Mesenchymal stem cell (in vitro differentiated cells and primary cell): ENCODE measurements at regions not wholly inside any gene's neighbourhood (a gene's known extent, or its start where the extent isn't known, plus 50 kb on each side); places are given as distances from the start of the nearest gene placed in this dataset.

Experiments
- DNase-seq: peaks from one replicate; pipeline ENCODE4 v3.0.0-alpha.2; 2013
- H2AFZ ChIP-seq: one replicate; pipeline ENCODE4 v1.6.1; 2013; ENCODE audit warnings: low read depth, mild to moderate bottlenecking, control low read depth, inconsistent platforms, low read length, moderate library complexity
- H2AK5ac ChIP-seq: 2 replicates; pipeline ENCODE4 v1.6.1; 2013; ENCODE audit warnings: low read length, moderate library complexity, mild to moderate bottlenecking, inconsistent platforms; ENCODE audit not compliant: severe bottlenecking
- H2BK120ac ChIP-seq: one replicate; pipeline ENCODE4 v1.6.1; 2013; ENCODE audit warnings: low read depth, mild to moderate bottlenecking, inconsistent platforms, low read length, moderate library complexity
- H2BK12ac ChIP-seq, 2 experiments: one replicate each; pipeline ENCODE4 v1.6.1; 2013; ENCODE audit warnings: inconsistent platforms in 2 of 2, low read length in 2 of 2, mild to moderate bottlenecking in 2 of 2, moderate library complexity in 2 of 2, control low read depth in 1 of 2
- H2BK15ac ChIP-seq: one replicate; pipeline ENCODE4 v1.6.1; 2013; ENCODE audit warnings: mild to moderate bottlenecking, low read depth, inconsistent platforms; ENCODE audit not compliant: poor library complexity, severe bottlenecking
- H2BK5ac ChIP-seq: 2 replicates; pipeline ENCODE4 v1.6.1; 2013; ENCODE audit warnings: low read depth, mild to moderate bottlenecking, low read length, control low read depth, inconsistent platforms; ENCODE audit not compliant: poor library complexity, severe bottlenecking
- H3K14ac ChIP-seq, 2 experiments: one replicate each; pipeline ENCODE4 v1.6.1; 2013; ENCODE audit warnings: inconsistent platforms in 2 of 2, low read length in 2 of 2, control low read depth in 1 of 2, mild to moderate bottlenecking in 1 of 2, moderate library complexity in 1 of 2
- H3K18ac ChIP-seq, 2 experiments: one replicate each; pipeline ENCODE4 v1.6.1; 2013; ENCODE audit warnings: inconsistent platforms in 2 of 2, low read length in 2 of 2, control low read depth in 1 of 2, low read depth in 1 of 2, mild to moderate bottlenecking in 1 of 2
- H3K23ac ChIP-seq, 2 experiments: one replicate each; pipeline ENCODE4 v1.6.1; 2013; ENCODE audit warnings: inconsistent platforms in 2 of 2, low read length in 2 of 2, mild to moderate bottlenecking in 2 of 2, moderate library complexity in 2 of 2, control low read depth in 1 of 2
- H3K27ac ChIP-seq: 2 replicates; pipeline ENCODE4 v1.5.1; 2013; ENCODE audit warnings: mild to moderate bottlenecking, moderate library complexity, low read length, control low read depth, inconsistent platforms; ENCODE audit not compliant: poor library complexity, severe bottlenecking
- H3K27me3 ChIP-seq, 2 experiments: 2 replicates each; pipeline versions ENCODE4 v1.6.1 to v1.7.0; 2013; ENCODE audit warnings: low read length in 2 of 2, mild to moderate bottlenecking in 2 of 2, moderate library complexity in 2 of 2, control low read depth in 1 of 2, inconsistent platforms in 1 of 2; ENCODE audit not compliant: control insufficient read depth in 1 of 2, insufficient read depth in 1 of 2
- H3K36me3 ChIP-seq, 2 experiments: 2 replicates each; pipeline versions ENCODE4 v1.6.1 to v1.7.0; 2013; ENCODE audit warnings: low read length in 2 of 2, control low read depth in 1 of 2, inconsistent platforms in 1 of 2, low read depth in 1 of 2, mild to moderate bottlenecking in 1 of 2; ENCODE audit not compliant: insufficient read depth in 2 of 2, control insufficient read depth in 1 of 2
- H3K4ac ChIP-seq, 2 experiments: one replicate each; pipeline ENCODE4 v1.6.1; 2013; ENCODE audit warnings: inconsistent platforms in 2 of 2, low read length in 2 of 2, mild to moderate bottlenecking in 2 of 2, moderate library complexity in 2 of 2, control low read depth in 1 of 2, low read depth in 1 of 2
- H3K4me1 ChIP-seq: 2 replicates; pipeline ENCODE4 v1.6.1; 2013; ENCODE audit warnings: low read depth, low read length, control low read depth; ENCODE audit not compliant: control insufficient read depth, insufficient read depth
- H3K4me2 ChIP-seq: 2 replicates; pipeline ENCODE4 v1.6.1; 2013; ENCODE audit warnings: low read length, mild to moderate bottlenecking, inconsistent platforms; ENCODE audit not compliant: poor library complexity, severe bottlenecking
- H3K4me3 ChIP-seq, 2 experiments: 2 replicates each; pipeline versions ENCODE4 v1.5.1 to v1.7.0; 2013; ENCODE audit warnings: low read length in 2 of 2, mild to moderate bottlenecking in 2 of 2, control low read depth in 1 of 2, low read depth in 1 of 2; ENCODE audit not compliant: insufficient read depth in 1 of 2
- H3K79me1 ChIP-seq: replicated peaks from 2 replicates; pipeline ENCODE4 v1.6.1; 2013; ENCODE audit warnings: mild to moderate bottlenecking, control low read depth, low read length, inconsistent platforms; ENCODE audit not compliant: poor library complexity, severe bottlenecking
- H3K9ac ChIP-seq: 2 replicates; pipeline ENCODE4 v1.7.0; 2013; ENCODE audit warnings: mild to moderate bottlenecking, low read length, moderate library complexity
- H3K9me3 ChIP-seq: 2 replicates; pipeline ENCODE4 v1.7.0; 2013; ENCODE audit warnings: mild to moderate bottlenecking, low read length; ENCODE audit not compliant: control insufficient read depth
- H4K8ac ChIP-seq: one replicate; pipeline ENCODE4 v1.6.1; 2013; ENCODE audit warnings: inconsistent platforms, mild to moderate bottlenecking, low read length, moderate library complexity
- H4K91ac ChIP-seq: one replicate; pipeline ENCODE4 v1.6.1; 2013; ENCODE audit warnings: mild to moderate bottlenecking, low read length, inconsistent platforms
- WGBS: methylation state at CpG from one replicate; pipeline ENCODE4 v1.1.7; 2013; ENCODE audit warnings: mixed read lengths; 5-methylcytosine and 5-hydroxymethylcytosine counted together

DNA sequence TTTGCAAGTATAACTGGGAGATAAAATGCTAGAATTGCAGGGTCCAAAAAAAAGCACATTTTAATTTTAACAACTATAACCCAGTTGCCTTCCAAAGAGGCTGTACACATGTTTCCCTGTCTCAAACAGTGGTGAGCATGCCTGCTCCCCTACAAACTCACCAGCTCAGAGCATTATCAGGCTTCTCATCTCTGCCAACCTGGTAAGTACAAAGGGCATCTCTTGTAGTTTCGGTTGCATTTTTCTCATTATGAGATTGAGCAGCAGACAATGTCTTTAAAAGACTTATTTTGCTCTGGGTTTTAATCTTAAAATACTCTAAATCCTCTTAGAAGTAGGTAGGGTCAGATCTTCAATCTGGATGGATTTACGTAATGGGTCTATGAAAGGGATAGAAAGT, 107.1 kb upstream of the MSX2 start:
- H3K27ac ChIP-seq, result no peak overlapping the region
- H3K9me3 ChIP-seq, result no peaks in the 10 kb centered on the region
- no peak overlapping the region for H3K9ac ChIP-seq
- no peak overlapping the region for H2BK15ac ChIP-seq
- H3K79me1 ChIP-seq, result no peaks in the 10 kb centered on the region
- H4K91ac ChIP-seq, result no peak overlapping the region
- no peak overlapping the region for H3K18ac ChIP-seq
- no peak overlapping the region for H4K8ac ChIP-seq
- no peak for DNase-seq
- H3K4me3 ChIP-seq, result no peak overlapping the region
- H2BK12ac ChIP-seq, result no peak overlapping the region
- H3K14ac ChIP-seq, result no peak overlapping the region
- no peak overlapping the region for H2BK5ac ChIP-seq
- no CpG with 5 or more reads among the region's 2 CpGs for WGBS
- no peak overlapping the region for H2AK5ac ChIP-seq
- H3K4me2 ChIP-seq, result no peak overlapping the region
- no peak overlapping the region for H2BK120ac ChIP-seq
- H3K4ac ChIP-seq, result no peak overlapping the region
- no peaks in the 10 kb centered on the region for H3K36me3 ChIP-seq
- H3K23ac ChIP-seq, result no peak overlapping the region
- no peak overlapping the region for H2AFZ ChIP-seq
- H3K4me1 ChIP-seq, result no peaks in the 10 kb centered on the region
- peaks cover 0 to 41% of the 10 kb centered on the region in 2 experiments for H3K27me3 ChIP-seq

DNA sequence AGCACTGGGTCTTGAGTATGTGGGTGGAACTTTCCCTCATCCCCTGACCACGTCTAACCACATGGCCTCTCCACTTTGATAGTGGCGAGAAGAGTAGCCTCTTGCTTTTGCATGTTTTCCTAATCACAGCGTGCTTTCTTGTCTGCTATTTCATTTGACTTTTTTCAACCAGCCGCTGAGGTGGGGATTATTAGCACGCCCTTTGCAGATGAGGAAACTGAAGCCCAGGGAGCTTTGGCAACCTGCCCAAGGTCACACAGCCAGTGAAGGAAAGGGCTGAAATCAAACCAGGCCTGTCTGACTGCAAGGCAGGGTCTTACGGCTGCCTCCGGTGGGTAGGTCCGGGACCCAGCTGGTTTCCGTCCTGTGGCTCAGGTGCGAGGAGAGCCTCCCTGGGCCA, 106.5 kb upstream of the MSX2 start:
- Histone ChIP-seq H3K4me3 (no peak overlapping the region), H3K4ac (no peak overlapping the region), H2BK12ac (no peak overlapping the region), H2BK120ac (no peak overlapping the region), H3K9me3 (no peaks in the 10 kb centered on the region), H2AFZ (no peak overlapping the region), H2BK15ac (no peak overlapping the region), H2AK5ac (no peak overlapping the region), H4K8ac (peak overlapping the region; percentile 40), H3K36me3 (no peaks in the 10 kb centered on the region), H3K14ac (no peak overlapping the region), H3K4me1 (no peaks in the 10 kb centered on the region), H3K79me1 (no peaks in the 10 kb centered on the region), H3K27ac (no peak overlapping the region), H3K9ac (no peak overlapping the region), H3K4me2 (no peak overlapping the region), H3K27me3 (peaks cover 0 to 43% of the 10 kb centered on the region in 2 experiments), H2BK5ac (no peak overlapping the region), H3K18ac (no peak overlapping the region), H3K23ac (no peak overlapping the region), H4K91ac (peak overlapping the region; percentile 54)
- no peak for DNase-seq
- 68% methylated on average over 10 of the region's 10 CpGs for WGBS

- H2AFZ ChIP-seq, result no peak overlapping the region
- H3K4me3 ChIP-seq, result no peak overlapping the region
- H3K27ac ChIP-seq, result no peak overlapping the region
- no peak for DNase-seq
- no peak overlapping the region for H3K4ac ChIP-seq
- no peak overlapping the region for H2BK15ac ChIP-seq
- no peak overlapping the region for H3K14ac ChIP-seq
- peaks cover 0 to 48% of the 10 kb centered on the region in 2 experiments for H3K27me3 ChIP-seq
- no peak overlapping the region for H2AK5ac ChIP-seq
- H2BK12ac ChIP-seq, result no peak overlapping the region
- no peak overlapping the region for H3K23ac ChIP-seq
- no peak overlapping the region for H3K9ac ChIP-seq
- no peak overlapping the region for H3K18ac ChIP-seq
- no peak overlapping the region for H4K8ac ChIP-seq
- H3K4me1 ChIP-seq, result no peaks in the 10 kb centered on the region
- no peaks in the 10 kb centered on the region for H3K79me1 ChIP-seq
- no peaks in the 10 kb centered on the region for H3K36me3 ChIP-seq
- no peak overlapping the region for H2BK120ac ChIP-seq
- no peak overlapping the region for H4K91ac ChIP-seq
- no peak overlapping the region for H2BK5ac ChIP-seq
- WGBS, result 24% methylated on average over 4 of the region's 4 CpGs
- no peak overlapping the region for H3K4me2 ChIP-seq
- no peaks in the 10 kb centered on the region for H3K9me3 ChIP-seq
Observed at GRCh38 chr5:174618589-174618988, 105.8 kb upstream of the MSX2 start.

DNA sequence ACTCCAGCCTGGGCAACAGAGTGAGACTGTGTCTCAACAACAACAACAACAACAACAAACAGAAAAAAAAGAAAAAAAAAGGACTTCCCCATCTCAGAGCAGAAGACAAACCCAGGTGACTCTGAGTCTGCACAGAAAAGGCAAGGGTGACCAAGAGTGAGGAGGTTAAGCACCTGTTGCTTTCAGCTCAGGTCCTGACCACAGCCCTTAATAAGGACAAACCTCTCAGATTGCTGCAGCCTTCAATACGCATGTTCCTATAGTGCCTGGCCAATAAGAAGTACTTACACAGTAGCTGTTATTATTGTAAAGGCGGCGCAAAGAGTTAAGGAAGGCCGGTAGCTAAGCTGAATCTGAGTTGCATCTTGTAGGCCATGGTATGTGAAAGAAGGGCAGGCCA, 102.3 kb upstream of the MSX2 start:
- no peaks in the 10 kb centered on the region for H3K4me1 ChIP-seq
- no peak overlapping the region for H2BK5ac ChIP-seq
- H3K4me2 ChIP-seq, result no peak overlapping the region
- no peak overlapping the region for H3K4ac ChIP-seq
- no peak overlapping the region for H3K14ac ChIP-seq
- H3K27ac ChIP-seq, result no peak overlapping the region
- no peaks in the 10 kb centered on the region for H3K36me3 ChIP-seq
- H3K9ac ChIP-seq, result no peak overlapping the region
- no peak for DNase-seq
- no peak overlapping the region for H2BK12ac ChIP-seq
- no peak overlapping the region for H2AK5ac ChIP-seq
- no peak overlapping the region for H3K18ac ChIP-seq
- no peak overlapping the region for H3K23ac ChIP-seq
- peaks cover 0 to 57% of the 10 kb centered on the region in 2 experiments for H3K27me3 ChIP-seq
- H3K79me1 ChIP-seq, result no peaks in the 10 kb centered on the region
- no peaks in the 10 kb centered on the region for H3K9me3 ChIP-seq
- H4K8ac ChIP-seq, result no peak overlapping the region
- no peak overlapping the region for H2AFZ ChIP-seq
- no peak overlapping the region for H4K91ac ChIP-seq
- H2BK120ac ChIP-seq, result no peak overlapping the region
- WGBS, result 97% methylated on average over 4 of the region's 4 CpGs
- H2BK15ac ChIP-seq, result no peak overlapping the region
- H3K4me3 ChIP-seq, result no peak overlapping the region
